Parathyroid adenoma (tissue), 2 donors: ENCODE measurements at regions not wholly inside any gene's neighbourhood (a gene's known extent, or its start where the extent isn't known, plus 50 kb on each side); places are given as distances from the start of the nearest gene placed in this dataset.
"Not testable (repeated sequence)": the region's sequence is repeated elsewhere in the genome, so short reads cannot be mapped to it uniquely, and the experiment has no call there.

ENCODE experiments used
- H2AFZ ChIP-seq: fragments of 300-600 bp; sonication (generic); one replicate; pipeline ENCODE4 v1.7.0; 2017; ENCODE audit warnings: antibody characterized with exemption, mild to moderate bottlenecking
- H3K27ac ChIP-seq: fragments of 300-600 bp; sonication (generic); one replicate; pipeline ENCODE4 v1.7.0; 2017
- H3K27me3 ChIP-seq: fragments of 300-600 bp; sonication (generic); one replicate; pipeline ENCODE4 v1.7.0; 2017; ENCODE audit warnings: low read length; ENCODE audit not compliant: control insufficient read depth, insufficient read depth
- H3K36me3 ChIP-seq: fragments of 300-600 bp; sonication (generic); one replicate; pipeline ENCODE4 v1.7.0; 2017; ENCODE audit warnings: low read length; ENCODE audit not compliant: control insufficient read depth, insufficient read depth
- H3K4me1 ChIP-seq: fragments of 300-600 bp; sonication (generic); one replicate; pipeline ENCODE4 v1.7.0; 2017; ENCODE audit warnings: control low read depth
- H3K4me2 ChIP-seq: fragments of 300-600 bp; sonication (generic); one replicate; pipeline ENCODE4 v1.7.0; 2017; ENCODE audit warnings: low read length
- H3K4me3 ChIP-seq: fragments of 300-600 bp; sonication (generic); one replicate; pipeline ENCODE4 v1.7.0; 2017; ENCODE audit warnings: low read depth, low read length
- H3K79me2 ChIP-seq: fragments of 300-600 bp; sonication (generic); one replicate; pipeline ENCODE4 v1.7.0; 2017; ENCODE audit warnings: control low read depth
- H3K9ac ChIP-seq: fragments of 300-600 bp; sonication (generic); one replicate; pipeline ENCODE4 v1.7.0; 2017; ENCODE audit warnings: mild to moderate bottlenecking
- H3K9me3 ChIP-seq: fragments of 300-600 bp; sonication (generic); one replicate; pipeline ENCODE4 v1.7.0; 2017; ENCODE audit warnings: low read length; ENCODE audit not compliant: control insufficient read depth
- TF ChIP-seq, protein P1 (sequence below): fragments of 300-600 bp; sonication (generic); IDR thresholded peaks from one replicate; pipeline ENCODE4 v1.7.0; 2017; ENCODE audit warnings: antibody characterized with exemption, mild to moderate bottlenecking
- donor health status: primary hyperparathyroidism.

DNA sequence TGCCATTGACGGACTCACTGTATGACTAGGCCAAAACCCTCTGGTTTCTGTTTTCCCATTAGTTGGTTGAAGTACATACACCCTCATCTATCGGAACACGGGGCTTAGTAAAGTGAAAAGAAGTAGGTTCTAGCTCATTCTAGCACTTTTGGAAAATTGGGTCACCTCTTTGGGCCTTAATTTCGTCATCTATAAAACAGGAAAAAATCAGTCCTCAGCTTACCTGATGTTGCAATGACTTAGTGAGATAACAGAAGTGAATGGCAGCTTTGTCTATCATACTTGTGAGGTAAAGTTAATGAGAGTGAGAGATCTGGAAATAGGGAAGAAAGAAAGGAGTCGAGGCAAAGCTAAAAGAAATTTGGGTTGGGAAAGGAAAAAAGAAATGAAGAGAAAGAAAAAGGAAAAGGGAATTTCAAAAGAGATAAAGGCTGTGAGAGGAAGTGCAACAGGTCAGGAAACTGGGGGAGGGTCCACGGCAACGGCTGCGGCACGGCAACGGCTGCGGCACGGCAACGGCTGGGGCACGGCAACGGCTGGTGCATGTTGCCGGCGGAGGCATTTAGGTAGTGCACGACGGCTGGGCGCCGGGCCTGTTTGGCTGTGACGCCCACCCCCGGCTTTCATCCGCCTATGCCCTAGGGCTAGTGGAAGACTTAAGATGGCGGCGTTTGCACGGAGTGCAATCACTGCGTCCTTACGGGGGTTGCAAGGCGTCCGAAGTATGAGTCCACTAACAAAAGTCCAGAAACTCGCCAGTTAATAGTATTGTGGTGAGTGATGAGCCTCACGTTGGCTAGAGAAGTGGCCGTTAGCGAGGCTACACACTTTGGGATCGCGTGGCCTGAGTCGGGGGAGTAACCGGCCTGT lies 91.4 kb upstream of the XIST start:
- peaks cover 8% of the 10 kb centered on the region for H3K79me2 ChIP-seq

DNA sequence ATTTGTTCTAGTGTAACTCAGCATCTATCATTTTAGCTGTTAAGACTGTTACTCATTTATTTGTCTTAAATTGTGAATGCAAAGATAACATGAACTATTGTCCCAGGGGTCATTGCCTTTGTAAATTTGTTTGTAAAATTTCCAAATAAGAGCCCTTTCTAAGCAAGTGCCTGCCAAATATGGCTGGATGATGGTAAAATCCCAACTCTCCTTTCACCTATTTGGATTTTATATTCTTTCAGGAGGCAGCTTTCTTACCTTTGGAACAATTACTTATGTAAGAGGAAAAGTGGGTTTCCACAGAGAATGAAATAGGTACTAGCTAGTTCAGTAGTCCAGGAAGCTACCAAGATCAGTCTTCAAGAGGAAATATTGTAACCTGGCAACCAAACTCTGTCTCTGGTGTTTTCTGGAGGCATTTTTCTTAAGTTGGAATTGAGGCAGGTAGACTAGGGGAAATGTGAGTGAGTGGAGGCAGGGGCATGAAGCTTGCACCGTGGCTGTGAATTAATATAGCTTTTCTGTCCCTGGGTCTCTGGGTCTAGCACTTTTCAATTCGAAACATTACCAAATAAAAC lies 88.5 kb upstream of the XIST start:
- Histone ChIP-seq H3K9ac (no peak overlapping the region), H3K4me3 (no peak overlapping the region), H3K9me3 (no peaks in the 10 kb centered on the region), H3K79me2 (peaks cover 6% of the 10 kb centered on the region), H3K27ac (no peak overlapping the region), H2AFZ (no peak overlapping the region), H3K4me2 (no peak overlapping the region), H3K27me3 (no peaks in the 10 kb centered on the region), H3K4me1 (no peaks in the 10 kb centered on the region), H3K36me3 (no peaks in the 10 kb centered on the region)
- TF ChIP-seq, protein P1, sequence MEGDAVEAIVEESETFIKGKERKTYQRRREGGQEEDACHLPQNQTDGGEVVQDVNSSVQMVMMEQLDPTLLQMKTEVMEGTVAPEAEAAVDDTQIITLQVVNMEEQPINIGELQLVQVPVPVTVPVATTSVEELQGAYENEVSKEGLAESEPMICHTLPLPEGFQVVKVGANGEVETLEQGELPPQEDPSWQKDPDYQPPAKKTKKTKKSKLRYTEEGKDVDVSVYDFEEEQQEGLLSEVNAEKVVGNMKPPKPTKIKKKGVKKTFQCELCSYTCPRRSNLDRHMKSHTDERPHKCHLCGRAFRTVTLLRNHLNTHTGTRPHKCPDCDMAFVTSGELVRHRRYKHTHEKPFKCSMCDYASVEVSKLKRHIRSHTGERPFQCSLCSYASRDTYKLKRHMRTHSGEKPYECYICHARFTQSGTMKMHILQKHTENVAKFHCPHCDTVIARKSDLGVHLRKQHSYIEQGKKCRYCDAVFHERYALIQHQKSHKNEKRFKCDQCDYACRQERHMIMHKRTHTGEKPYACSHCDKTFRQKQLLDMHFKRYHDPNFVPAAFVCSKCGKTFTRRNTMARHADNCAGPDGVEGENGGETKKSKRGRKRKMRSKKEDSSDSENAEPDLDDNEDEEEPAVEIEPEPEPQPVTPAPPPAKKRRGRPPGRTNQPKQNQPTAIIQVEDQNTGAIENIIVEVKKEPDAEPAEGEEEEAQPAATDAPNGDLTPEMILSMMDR, result no peak

More for the DNA sequence above, 91.4 kb upstream of the XIST start:
- Histone ChIP-seq H3K27ac (peak overlapping the region; percentile 86), H3K36me3 (no peaks in the 10 kb centered on the region), H2AFZ (peak overlapping the region; percentile 81), H3K27me3 (no peaks in the 10 kb centered on the region), H3K4me3 (peak overlapping the region; percentile 90), H3K4me1 (no peaks in the 10 kb centered on the region), H3K9me3 (no peaks in the 10 kb centered on the region), H3K9ac (peak overlapping the region; percentile 37), H3K4me2 (peak overlapping the region; percentile 81)
- TF ChIP-seq, protein P1, result no peak

DNA sequence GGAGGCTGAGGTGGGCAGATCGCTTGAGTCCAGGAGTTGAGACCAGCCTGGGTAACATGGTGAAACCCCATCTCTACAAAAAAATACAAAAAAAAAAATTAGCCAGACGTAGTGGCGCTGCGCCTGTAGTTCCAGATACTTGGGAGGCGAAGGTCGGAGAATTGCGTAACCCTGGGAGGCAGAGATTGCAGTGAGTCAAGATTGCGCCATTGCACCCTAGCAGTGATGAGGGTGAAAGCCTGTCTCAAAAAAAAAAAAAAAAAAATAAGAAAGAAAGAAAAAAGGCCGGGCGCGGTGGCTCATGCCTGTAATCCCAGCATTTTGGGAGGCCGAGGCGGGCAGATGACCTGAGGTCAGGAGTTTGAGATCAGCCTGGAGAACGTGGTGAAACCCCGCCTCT lies 85.3 kb upstream of the XIST start:
- H3K27me3 ChIP-seq, H3K9me3 ChIP-seq, H3K4me3 ChIP-seq, H3K79me2 ChIP-seq, H3K9ac ChIP-seq, H3K36me3 ChIP-seq, H3K4me1 ChIP-seq, H3K4me2 ChIP-seq, H3K27ac ChIP-seq, H2AFZ ChIP-seq: not testable (repeated sequence)

DNA sequence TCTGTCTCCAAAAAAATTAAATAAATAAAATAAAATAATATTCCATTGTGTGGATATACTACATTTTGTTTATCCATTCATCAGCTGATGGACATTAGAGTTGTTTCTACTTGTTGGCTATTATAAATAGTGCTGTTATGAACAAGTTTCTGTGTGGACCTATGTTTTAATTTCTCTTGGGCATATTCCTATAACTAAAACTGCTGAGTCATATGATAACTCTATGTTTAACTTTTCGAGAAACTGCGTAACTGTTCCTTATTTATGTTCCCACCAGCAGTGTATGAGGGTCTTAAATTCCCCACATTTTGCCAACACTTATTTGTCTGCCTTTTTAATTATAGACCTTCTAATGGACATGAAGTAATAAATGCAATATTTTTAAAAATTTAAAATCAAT lies 80.0 kb upstream of the XIST start:
- Histone ChIP-seq H3K36me3 (no peaks in the 10 kb centered on the region), H3K9ac (no peak overlapping the region), H3K27ac (no peak overlapping the region), H3K4me2 (no peak overlapping the region), H2AFZ (no peak overlapping the region), H3K4me3 (no peak overlapping the region), H3K27me3 (no peaks in the 10 kb centered on the region), H3K4me1 (no peaks in the 10 kb centered on the region), H3K9me3 (no peaks in the 10 kb centered on the region), H3K79me2 (no peaks in the 10 kb centered on the region)
- TF ChIP-seq, protein P1, result no peak

DNA sequence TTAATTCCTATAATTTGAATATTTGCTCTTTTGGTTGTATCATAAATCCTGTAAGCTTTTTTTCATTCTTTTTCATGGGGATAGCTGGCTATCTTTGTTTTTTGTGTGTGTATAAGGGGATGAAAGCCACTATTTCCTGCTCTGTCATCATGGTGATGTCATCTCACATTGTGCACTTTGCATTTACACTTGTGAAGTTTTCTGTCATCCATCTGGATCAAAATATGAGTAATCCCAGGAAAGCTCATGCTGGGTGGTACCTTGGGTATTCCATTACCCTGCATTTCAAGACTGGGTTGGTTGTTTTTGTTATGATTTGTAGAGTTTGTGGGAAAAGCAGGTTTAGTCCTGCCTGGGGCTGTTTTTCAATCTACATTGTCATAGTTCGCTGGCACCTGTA lies 77.8 kb upstream of the XIST start:
- Histone ChIP-seq H3K4me3 (no peak overlapping the region), H3K4me2 (no peak overlapping the region), H3K79me2 (no peaks in the 10 kb centered on the region), H3K9ac (no peak overlapping the region), H3K27ac (no peak overlapping the region), H3K36me3 (no peaks in the 10 kb centered on the region), H3K9me3 (no peaks in the 10 kb centered on the region), H3K4me1 (no peaks in the 10 kb centered on the region), H3K27me3 (no peaks in the 10 kb centered on the region), H2AFZ (no peak overlapping the region)
- TF ChIP-seq, protein P1, result no peak
